NCI-H748 (cell line): ENCODE measurements at regions not wholly inside any gene's neighbourhood (a gene's known extent, or its start where the extent isn't known, plus 50 kb on each side); places are given as distances from the start of the nearest gene placed in this dataset.

Experiments used
- DNase-seq: peaks from one replicate; lab custom pipeline; 2025; ENCODE audit not compliant: unreplicated experiment; lab: John Stamatoyannopoulos, UW

DNA sequence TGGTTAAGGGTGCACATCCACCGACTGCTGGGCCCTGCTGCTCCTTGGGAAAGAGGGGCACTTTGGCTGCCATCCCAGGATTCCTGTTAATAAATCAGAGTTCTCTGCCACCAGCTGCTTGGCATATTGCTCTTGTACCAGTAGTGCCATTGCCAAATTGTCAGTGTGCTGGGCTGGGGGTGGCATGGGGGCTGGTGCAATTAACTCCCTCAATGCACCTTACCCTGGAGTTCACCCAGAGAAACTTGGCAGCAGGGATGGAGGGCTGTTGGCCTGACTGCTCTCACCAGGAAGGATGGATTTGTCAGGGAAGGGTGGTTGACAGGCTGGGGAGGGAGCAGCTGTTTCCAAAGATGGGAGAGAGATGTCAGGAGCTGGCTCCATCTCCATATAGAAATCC, 94.6 kb upstream of the SKOR2 start:
- no peak for DNase-seq

DNA sequence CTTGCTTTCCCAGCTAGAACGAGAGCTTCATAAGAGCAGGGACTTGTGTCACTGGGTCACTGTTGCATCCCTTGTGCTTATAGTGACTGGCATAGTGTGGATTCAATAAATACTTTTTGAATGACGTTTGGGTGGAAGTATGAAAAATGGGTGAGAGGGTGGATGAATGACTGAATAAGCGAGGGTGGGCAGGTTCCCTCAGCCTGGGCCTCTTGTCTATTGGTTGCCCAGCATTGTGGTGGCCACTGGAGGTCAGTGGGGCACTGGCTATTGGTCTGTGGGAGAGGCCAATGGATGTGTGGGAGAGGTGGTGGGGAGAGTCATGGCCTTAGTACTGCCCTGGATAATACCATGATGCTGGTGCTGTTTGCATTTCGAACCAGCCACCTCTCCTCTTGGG, 93.8 kb upstream of the SKOR2 start:
- no peak for DNase-seq

DNA sequence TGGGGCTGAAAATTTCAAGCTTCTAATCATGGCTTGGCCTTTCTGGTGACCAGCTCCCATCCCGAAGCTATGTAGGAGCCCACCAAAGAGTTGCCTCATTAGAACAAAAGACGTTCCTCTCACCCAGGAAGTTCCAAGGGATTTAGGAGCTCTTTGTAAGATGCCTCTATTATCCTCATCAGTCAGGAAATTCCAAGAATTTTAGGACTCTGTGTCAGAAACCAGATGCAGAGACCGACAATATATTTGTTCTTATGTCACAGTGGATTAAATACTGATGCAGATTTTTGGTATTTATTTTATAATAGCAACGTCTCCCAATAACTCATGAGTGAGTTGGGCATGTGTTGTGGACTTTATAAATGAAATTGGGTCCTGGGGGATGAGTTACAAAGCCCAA, 91.8 kb upstream of the SKOR2 start:
- DNase-seq: no peak

DNA sequence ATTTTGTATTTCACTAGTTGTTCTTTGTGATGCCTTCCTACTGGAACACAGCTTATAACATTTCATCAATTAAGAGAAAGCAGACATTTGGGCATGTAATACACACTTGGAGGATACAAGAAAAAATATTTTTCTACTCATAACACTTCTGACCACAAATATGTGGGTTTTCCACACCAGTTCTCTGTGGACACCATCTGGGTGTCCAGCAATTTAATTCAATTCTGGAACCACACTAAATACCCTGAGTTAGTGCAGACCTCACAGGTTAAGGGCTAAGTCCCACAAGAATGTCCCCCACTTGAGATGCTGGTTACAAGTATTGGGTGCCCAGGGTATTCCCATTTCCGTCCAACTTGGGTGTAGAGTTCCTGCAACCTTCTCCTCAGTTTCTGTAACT, 91.1 kb upstream of the SKOR2 start:
- DNase-seq: no peak

DNA sequence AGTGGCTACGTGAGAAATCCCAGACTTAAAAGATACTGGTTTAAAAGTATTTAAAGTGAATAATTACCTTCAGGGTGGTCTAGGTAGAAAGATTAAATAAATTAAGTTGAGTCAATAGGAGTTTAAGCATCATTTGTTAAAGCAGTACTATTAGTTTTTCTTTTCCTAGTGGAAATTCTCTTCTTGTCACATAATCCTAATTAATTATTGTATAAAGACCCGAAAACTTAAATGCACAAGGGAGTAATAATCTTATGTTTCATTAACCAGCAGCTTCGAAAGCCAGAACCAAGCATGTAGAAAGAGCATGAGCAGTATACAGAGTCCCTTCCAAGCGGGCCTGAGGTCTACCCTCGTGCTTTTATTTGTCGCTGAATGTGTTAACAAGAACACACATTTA, 90.2 kb upstream of the SKOR2 start:
- DNase-seq: no peak

DNA sequence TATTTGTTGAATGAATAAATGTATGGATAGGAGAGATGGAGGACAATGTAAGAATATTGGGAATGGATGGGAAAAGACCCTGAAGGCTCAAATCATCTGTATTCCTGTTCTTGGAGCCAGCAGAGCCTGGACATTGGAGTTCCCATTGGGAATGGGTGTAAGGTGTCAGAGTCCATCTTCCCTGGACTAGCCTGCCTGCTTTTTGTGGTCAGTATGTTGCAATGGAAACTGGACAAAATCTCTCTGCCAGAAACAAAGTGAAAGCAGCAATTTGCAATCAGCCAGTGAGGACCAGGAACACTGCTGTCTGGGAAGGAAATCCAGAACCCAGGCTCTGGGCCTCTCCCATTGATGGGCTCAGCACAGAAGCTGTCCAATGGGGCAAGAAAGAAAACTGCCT, 83.5 kb upstream of the SKOR2 start:
- DNase-seq: no peak

DNA sequence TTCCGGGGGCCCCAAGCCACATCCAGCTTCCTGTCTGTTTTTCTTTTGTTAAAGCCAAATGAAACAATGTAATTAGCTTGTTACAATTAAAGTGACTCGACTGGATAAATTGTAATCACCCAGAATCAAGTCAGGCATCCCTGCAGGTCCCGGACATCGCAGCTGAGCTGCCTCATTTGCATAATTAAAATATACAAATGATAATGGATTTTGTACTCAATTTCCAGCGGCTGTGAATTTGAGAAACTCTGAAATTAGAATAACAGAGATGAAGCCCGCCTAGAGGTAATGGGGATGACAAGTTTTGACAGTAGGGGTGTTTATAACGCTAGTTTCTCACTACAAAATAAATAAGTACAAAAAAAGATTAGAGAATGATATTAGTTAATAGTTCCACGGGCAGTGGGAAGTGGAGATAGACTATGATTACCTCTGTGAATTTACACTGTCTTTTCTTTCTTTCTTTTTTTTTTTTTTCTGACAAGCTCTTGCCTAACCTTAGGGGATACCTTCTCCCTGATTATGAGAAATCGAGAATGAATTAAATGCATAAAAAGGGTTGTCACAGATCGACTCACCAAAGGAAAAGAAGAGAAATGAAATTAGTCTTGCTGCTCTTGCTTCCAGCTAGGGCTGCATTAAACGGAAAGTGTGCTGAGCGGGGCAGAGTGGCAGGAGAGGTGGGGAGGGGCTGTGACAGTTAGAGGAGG, 82.6 kb upstream of the SKOR2 start:
- no peak for DNase-seq

DNA sequence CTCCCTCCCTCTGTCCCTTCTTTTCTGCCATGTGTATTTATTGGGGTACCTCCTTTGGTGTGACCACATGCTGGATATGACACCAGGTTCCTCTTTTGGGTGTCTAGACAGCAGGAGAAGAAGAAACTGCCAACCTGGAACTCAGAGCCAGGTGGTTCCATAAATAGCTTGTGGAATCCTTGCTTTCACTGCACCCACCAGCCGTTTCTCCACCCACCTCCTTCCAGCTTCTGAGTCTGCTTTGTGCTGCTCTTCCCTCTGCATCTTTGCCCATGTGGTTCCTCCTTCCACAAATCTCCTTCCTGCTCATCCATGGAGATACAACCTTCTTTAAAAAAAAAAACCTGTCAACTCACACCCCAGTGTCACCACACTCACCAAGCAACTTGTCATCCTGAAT, 80.2 kb upstream of the SKOR2 start:
- no peak for DNase-seq

DNA sequence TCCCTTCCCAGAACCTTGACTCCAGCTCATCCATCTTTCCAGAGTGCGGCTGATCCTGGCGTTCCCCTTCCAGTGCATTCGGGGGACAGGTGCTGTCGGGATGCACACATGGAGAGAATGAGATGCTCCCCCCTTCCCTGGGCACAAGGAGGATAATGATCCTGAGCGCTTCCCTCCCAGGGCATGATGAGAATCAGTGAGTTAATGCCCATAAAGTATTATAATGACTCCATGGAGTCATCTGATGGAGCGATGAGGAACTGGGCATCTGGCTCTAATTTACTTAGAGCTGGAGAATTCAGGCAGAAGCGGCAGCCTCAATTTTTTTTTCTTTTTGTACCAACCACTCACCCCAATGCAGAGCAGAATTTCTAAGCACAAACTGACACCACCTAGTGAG, 79.6 kb upstream of the SKOR2 start:
- no peak for DNase-seq

DNA sequence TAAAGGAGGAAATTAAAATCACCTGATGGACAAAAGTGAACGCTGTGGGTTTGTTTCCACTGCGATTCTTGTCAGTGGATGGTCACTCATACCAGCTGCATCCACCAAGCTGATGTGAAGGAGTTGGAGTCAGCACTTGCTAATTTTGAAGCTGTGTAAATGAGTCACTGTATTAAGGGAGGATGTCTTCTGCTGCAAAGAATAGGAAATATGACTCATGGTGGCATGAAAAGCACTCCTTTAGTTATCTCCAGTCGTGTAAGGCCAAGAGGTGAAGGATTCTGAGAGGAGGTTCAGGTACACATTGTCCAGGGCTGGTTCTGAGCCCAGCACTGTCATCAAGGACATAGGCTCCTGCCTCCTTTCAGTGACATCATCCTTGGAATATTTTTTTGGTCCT, 71.7 kb upstream of the SKOR2 start:
- no peak for DNase-seq

DNA sequence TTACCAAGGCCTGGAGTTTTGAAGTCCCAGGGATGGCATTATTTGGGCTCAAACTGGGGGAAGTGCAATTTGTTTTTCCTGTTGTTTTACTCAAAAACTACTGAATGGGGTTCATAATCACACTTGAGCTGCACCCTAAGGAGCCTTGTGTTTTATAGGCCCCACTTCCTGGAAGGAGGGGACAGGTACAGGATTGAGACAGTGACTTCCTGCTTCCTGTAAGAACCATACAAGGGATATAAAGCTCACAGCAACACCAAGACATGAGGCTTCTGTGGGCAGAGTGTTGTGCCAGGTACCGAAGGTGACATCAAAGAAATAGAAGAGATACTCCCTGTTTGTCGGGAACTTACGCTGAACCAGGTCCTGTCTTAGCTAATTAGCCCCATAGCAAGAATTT, 70.4 kb upstream of the SKOR2 start:
- DNase-seq: no peak

DNA sequence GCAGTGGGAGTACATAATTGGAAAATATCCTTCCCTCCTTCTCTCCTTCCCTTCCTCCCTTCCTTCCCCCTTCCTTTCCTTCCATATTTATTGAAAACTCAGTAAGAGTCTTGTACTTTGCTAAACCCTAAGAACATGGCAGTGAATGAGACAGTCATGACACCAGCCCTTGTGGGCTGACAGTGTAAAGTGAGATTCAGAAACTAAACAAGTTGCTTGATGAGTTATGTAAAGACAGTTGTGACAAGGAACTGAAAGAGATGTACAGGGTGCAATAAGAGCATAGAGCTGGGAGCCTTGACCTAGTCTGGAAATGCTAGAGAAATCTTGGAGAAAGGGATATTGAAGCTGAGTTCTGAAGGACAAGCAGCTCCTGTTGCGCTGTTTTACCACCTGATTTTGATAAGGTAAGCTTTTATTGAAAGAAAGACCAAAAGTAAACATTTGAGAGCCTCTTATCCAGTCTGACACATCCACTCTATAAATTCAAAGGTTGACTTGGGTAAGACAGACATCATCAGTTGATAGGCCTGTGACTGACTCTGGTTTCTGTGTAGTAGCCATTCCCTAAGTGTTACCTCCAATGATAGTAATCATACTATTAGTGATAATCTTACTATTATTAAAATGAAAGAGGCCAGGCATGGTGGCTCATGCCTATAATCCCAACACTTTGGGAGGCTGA, 66.5 kb upstream of the SKOR2 start:
- DNase-seq: no peak

DNA sequence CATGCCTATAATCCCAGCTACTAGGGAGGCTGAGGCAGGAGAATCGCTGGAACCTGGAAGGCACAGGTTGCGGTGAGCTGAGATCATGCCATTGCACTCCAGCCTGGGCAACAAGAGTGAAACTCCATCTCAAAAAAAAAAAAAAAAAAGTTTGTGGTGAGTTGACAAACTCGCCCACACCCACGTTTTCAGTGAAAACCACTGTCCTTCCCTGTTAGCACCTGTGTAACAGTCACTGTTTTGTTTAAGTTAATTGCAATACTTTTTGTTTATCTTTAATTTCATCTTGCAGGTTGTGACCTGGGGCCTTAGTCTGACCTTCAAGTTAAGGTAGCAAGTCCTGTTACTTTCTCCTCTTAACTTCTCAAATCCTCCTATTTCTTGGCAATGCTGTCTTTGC, 65.5 kb upstream of the SKOR2 start:
- no peak for DNase-seq

DNA sequence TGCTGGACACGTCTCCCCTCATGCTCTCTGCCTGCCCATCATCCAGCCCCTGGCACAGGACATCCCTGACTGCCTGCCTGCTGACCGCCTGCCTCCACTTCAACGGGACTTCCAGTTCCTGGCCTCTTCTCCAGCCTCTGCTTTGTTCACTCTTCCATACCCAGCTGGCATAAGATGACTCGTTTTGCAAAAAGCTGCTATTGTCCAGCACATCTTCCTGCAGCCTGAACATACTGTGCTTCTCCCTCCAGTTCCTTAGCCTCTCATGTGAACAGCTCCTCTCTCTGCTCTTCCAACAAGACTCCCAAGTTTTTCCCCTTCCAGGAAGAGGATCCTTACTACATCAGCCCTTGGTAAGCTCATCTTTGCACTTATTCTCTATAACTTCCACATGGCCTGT, 62.4 kb upstream of the SKOR2 start:
- DNase-seq: no peak

DNA sequence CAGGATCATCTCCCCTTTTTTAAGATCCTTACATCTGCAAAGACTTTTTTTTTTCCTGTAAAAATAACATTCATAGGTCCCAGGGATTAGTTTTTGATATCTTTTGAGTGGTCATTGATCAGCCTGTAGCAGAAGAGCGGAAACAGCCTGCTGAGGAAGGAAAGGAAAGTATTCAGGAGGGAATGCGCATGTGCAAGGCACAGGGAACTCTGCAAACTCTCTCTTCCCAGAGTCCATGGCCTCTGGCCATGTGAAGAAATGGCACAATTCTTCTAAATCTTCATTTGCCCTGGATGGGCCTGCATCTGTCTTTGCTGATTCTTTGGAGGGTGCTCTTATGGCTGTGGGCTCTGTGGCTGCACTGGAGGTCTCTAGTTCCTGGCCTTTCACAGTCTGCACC, 60.1 kb upstream of the SKOR2 start:
- DNase-seq: no peak
